ENCODE measurements at regions not wholly inside any gene's neighbourhood (a gene's known extent, or its start where the extent isn't known, plus 50 kb on each side); places are given as distances from the start of the nearest gene placed in this dataset.

DNA sequence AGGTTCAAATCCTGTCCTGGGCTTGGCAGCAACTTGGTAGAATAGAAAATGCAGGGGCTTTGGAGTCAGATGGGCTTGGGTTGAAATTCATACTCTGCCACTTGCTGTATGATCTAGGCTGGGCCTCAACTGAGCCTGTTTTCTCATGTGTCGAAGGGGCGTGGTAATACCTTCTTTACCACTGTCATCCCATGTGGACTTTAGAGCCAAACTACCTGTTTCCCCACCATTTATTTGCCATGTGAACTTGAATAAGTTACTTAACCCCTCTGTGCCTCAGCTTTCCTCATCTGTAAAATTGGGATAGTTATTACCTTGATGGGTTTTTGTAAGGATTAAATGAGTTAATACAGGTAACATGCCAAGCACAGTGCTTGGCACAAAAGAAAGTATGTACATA, 106.0 kb downstream of the COPRS start:
- Histone ChIP-seq H3K9ac (replicated peaks; ENCODE audit: extremely low read depth, insufficient read depth, low read length) (no peak overlapping the region), H3K9me1 (replicated peaks; ENCODE audit: control insufficient read depth, extremely low read depth, insufficient read depth, low read length) (no peaks in the 10 kb centered on the region), H3K4me1 (ENCODE audit: control insufficient read depth, extremely low read depth, insufficient read depth, low read length) (peaks cover 11% of the 10 kb centered on the region), H4K20me1 (replicated peaks; ENCODE audit: control insufficient read depth, extremely low read depth, insufficient read depth, low read length) (no peaks in the 10 kb centered on the region), H3K9me3 (replicated peaks; ENCODE audit: control insufficient read depth, insufficient read depth, low read length) (no peaks in the 10 kb centered on the region), H2AFZ (ENCODE audit: low read depth, low read length) (no peak overlapping the region), H3K4me2 (ENCODE audit: insufficient read depth, low read length) (no peak overlapping the region), H3K27me3 (ENCODE audit: control insufficient read depth in 2 of 2, insufficient read depth in 2 of 2, low read length in 2 of 2) (no peaks in the 10 kb centered on the region), H3K36me3 (ENCODE audit: control insufficient read depth in 2 of 2, extremely low read depth in 1 of 2, insufficient read depth in 2 of 2, low read length in 2 of 2) (no peaks in the 10 kb centered on the region), H3K27ac (ENCODE audit: insufficient read depth, low read depth, low read length) (no peak overlapping the region), H3K4me3 (replicated peaks in 1 of 3; ENCODE audit: insufficient read depth in 1 of 3, low read depth in 1 of 3, low read length in 3 of 3) (no peak overlapping the region), H3K79me2 (ENCODE audit: control insufficient read depth, insufficient read depth, low read length) (no peaks in the 10 kb centered on the region)
- TF ChIP-seq MAX (IDR thresholded peaks at IDR 0.05; ENCODE audit: insufficient read depth, insufficient read length) (no peak), JUN (IDR thresholded peaks at IDR 0.05; ENCODE audit: borderline replicate concordance, insufficient read depth, insufficient read length, low read depth) (no peak), POLR2AphosphoS5 (IDR thresholded peaks at IDR 0.05; ENCODE audit: insufficient read depth, low read depth, low read length) (no peak), POLR2A (IDR thresholded peaks at IDR 0.05; ENCODE audit: low read depth, low read length) (no peak), GATA2 (IDR thresholded peaks at IDR 0.05; ENCODE audit: insufficient read depth, insufficient read length, low read depth, low read length) (no peak), FOS (IDR thresholded peaks at IDR 0.05; ENCODE audit: borderline replicate concordance, insufficient read depth, low read length) (no peak), CTCF (IDR thresholded peaks at IDR 0.05; ENCODE audit: extremely low read depth in 1 of 2, insufficient read depth in 1 of 2, low read depth in 1 of 2, low read length in 2 of 2) (no peak), MYC (IDR thresholded peaks at IDR 0.05; ENCODE audit: low read depth, low read length) (no peak), EZH2 (IDR thresholded peaks at IDR 0.05; ENCODE audit: borderline replicate concordance, low read depth, low read length, severe bottlenecking) (no peak)
- no peak for FAIRE-seq
- no peak for DNase-seq (ENCODE audit: low read depth, low spot score)
- CTCF ChIA-PET: no interaction called here
- POLR2A ChIA-PET: no interaction called here
- intact Hi-C loops (cut with micrococcal nuclease): no loop called here
- BruUV-seq (replicated peaks): no TSS peak
- dilution Hi-C loops (cut with MboI; ENCODE audit: extremely low pct_ligation_motif_present, low sequenced_read_pairs): no loop called here
